Pancreas (tissue), 10 donors: ENCODE measurements at regions not wholly inside any gene's neighbourhood (a gene's known extent, or its start where the extent isn't known, plus 50 kb on each side); places are given as distances from the start of the nearest gene placed in this dataset.

ENCODE experiments used
- ATAC-seq, 4 donors: fragments of 200-7000 bp; cut with Tn5 transposase; one replicate each; pipeline versions ENCODE4 v1.8.0 to v1.9.1; 2020; ENCODE audit warnings: mild to moderate bottlenecking in 4 of 4, moderate library complexity in 4 of 4
- DNase-seq, 6 donors: peaks; one replicate each; pipeline ENCODE4 v3.0.0-alpha.2; 2020
- FAIRE-seq: peaks from 2 replicates; lab custom pipeline; 2012; peaks lifted over from hg19 to GRCh38; lab: Jason Lieb, UNC
- H3K27ac ChIP-seq, 4 donors: fragments of 200-600 bp; sonication (generic); 1 replicate in 3 of 4; 2 replicates in 1 of 4; pipeline versions ENCODE4 v1.5.0 to v1.8.0; 2020
- H3K27me3 ChIP-seq, 4 donors: fragments of 200-600 bp; one replicate each; pipeline ENCODE4 v1.8.0; 2021
- H3K36me3 ChIP-seq, 3 donors: fragments of 200-600 bp; sonication (generic) in 1 of 3; one replicate each; pipeline versions ENCODE4 v1.5.0 to v1.8.0; 2020 to 2021
- H3K4me1 ChIP-seq, 3 donors: fragments of 200-600 bp; one replicate each; pipeline ENCODE4 v1.8.0; 2021
- H3K4me3 ChIP-seq, 4 donors: fragments of 200-600 bp; sonication (generic) in 2 of 4; one replicate each; pipeline versions ENCODE4 v1.5.0 to v1.8.0; 2020 to 2021
- H3K9me3 ChIP-seq, 4 donors: fragments of 200-600 bp; one replicate each; pipeline ENCODE4 v1.8.0; 2021
- WGBS, 2 donors: extraction: QIAGEN DNeasy Blood & Tissue Kit; methylation state at CpG; one replicate each; pipeline ENCODE4 v1.1.7; 2013; 5-methylcytosine and 5-hydroxymethylcytosine counted together
- intact Hi-C, 3 donors: fragments of 100-400 bp; cut with DNase I; formaldehyde crosslinking; loops; one replicate each; pipeline versions ENCODE4 v1.11.1 to v1.14.2; 2022
- TF ChIP-seq, protein P1 (sequence below), 4 donors: fragments of 200-600 bp; sonication (generic) in 3 of 4; IDR thresholded peaks; one replicate each; pipeline versions ENCODE4 v1.5.0 to v1.8.0; 2021; ENCODE audit warnings: antibody characterized with exemption in 4 of 4
- donor health status: healthy with polysubstance abuse.
- donor health status: DM: no; HTN: no; CAD: no; lungs with moderate emphysema.
- donor health status: DM: no; HTN: no; CAD: no.
- donor health status: control.
- donor health status: control.
- donor health status: Bipolar disorder and iron deficiency.
- donor health status: DM: yes; HTN: yes; CAD: no.
- donor health status: DM: no; HTN: no; CAD: no.
- donor health status: DM: no; HTN: no; CAD: no.
- donor health status: DM: yes; HTN: yes; CAD: no.

- Histone ChIP-seq H3K4me3 (no peak overlapping the region), H3K9me3 (no peaks in the 10 kb centered on the region), H3K36me3 (no peaks in the 10 kb centered on the region), H3K27ac (no peak overlapping the region), H3K27me3 (no peaks in the 10 kb centered on the region), H3K4me1 (no peaks in the 10 kb centered on the region)
- DNase-seq: no peak
- WGBS, 2 donors: 57 to 63% methylated on average over 6 of the region's 6 CpGs
- TF ChIP-seq, protein P1, sequence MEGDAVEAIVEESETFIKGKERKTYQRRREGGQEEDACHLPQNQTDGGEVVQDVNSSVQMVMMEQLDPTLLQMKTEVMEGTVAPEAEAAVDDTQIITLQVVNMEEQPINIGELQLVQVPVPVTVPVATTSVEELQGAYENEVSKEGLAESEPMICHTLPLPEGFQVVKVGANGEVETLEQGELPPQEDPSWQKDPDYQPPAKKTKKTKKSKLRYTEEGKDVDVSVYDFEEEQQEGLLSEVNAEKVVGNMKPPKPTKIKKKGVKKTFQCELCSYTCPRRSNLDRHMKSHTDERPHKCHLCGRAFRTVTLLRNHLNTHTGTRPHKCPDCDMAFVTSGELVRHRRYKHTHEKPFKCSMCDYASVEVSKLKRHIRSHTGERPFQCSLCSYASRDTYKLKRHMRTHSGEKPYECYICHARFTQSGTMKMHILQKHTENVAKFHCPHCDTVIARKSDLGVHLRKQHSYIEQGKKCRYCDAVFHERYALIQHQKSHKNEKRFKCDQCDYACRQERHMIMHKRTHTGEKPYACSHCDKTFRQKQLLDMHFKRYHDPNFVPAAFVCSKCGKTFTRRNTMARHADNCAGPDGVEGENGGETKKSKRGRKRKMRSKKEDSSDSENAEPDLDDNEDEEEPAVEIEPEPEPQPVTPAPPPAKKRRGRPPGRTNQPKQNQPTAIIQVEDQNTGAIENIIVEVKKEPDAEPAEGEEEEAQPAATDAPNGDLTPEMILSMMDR (IDR thresholded peaks at IDR 0.05): no peak
- FAIRE-seq: no peak
- intact Hi-C loops: no loop called here
- ATAC-seq: peak in 2 of 4 donors; percentile 51 to 65
Measured at GRCh38 chr2:236899950-236900640, 185.6 kb upstream of the COPS8 start.

DNA sequence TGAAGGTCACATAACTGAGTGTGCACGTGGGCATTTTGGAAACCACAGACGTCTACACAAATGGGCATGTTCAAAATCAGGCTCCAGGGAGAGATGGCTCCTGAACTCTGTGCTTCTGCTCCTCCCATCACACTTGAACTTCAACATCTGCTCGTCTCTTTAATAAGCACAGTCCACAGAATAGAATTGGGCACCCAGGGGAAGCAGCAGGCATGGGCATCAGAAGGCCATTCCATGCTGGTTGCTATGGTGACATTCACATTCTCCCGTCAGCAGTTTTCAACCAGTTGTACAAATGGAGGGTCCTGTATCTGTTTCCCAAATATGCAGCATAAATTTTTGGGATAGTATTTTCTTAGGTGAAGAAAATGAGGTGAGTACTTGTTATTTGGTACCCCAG is 183.7 kb upstream of the COPS8 start:
- DNase-seq: no peak
- no peaks in the 10 kb centered on the region for H3K9me3 ChIP-seq
- ATAC-seq: no peak
- FAIRE-seq: no peak
- H3K27me3 ChIP-seq: no peaks in the 10 kb centered on the region
- intact Hi-C loops: no loop called here
- no peaks in the 10 kb centered on the region for H3K4me1 ChIP-seq
- no peak overlapping the region for H3K27ac ChIP-seq
- 76 to 83% methylated on average over 4 of the region's 4 CpGs for WGBS, 2 donors
- TF ChIP-seq, protein P1 (IDR thresholded peaks at IDR 0.05): no peak
- H3K4me3 ChIP-seq: no peak overlapping the region
- no peaks in the 10 kb centered on the region for H3K36me3 ChIP-seq

- WGBS, 2 donors: 85 to 91% methylated on average over 11 of the region's 11 CpGs
- no peak for DNase-seq
- no peak for ATAC-seq
- H3K4me1 ChIP-seq: no peaks in the 10 kb centered on the region
- no peak for FAIRE-seq
- no peak overlapping the region for H3K4me3 ChIP-seq
- TF ChIP-seq, protein P1 (IDR thresholded peaks at IDR 0.05): no peak
- H3K36me3 ChIP-seq: no peaks in the 10 kb centered on the region
- H3K27ac ChIP-seq: no peak overlapping the region
- H3K9me3 ChIP-seq: no peaks in the 10 kb centered on the region
- intact Hi-C loops: no loop called here
- H3K27me3 ChIP-seq: no peaks in the 10 kb centered on the region
Measured at GRCh38 chr2:236903978-236904377, 181.7 kb upstream of the COPS8 start.

- TF ChIP-seq, protein P1 (IDR thresholded peaks at IDR 0.05): no peak
- intact Hi-C loops: no loop called here
- ATAC-seq (no peak), FAIRE-seq (no peak), DNase-seq (no peak)
- Histone ChIP-seq H3K27me3 (no peaks in the 10 kb centered on the region), H3K9me3 (no peaks in the 10 kb centered on the region), H3K27ac (no peak overlapping the region), H3K36me3 (no peaks in the 10 kb centered on the region), H3K4me3 (no peak overlapping the region), H3K4me1 (no peaks in the 10 kb centered on the region)
- 71 to 77% methylated on average over 13 of the region's 13 CpGs for WGBS, 2 donors
Measured at GRCh38 chr2:236904389-236905263, 181.1 kb upstream of the COPS8 start.
